Erythroblast (primary cell): ENCODE measurements at regions not wholly inside any gene's neighbourhood (a gene's known extent, or its start where the extent isn't known, plus 50 kb on each side); places are given as distances from the start of the nearest gene placed in this dataset.

Experiments
- GATA1 ChIP-seq: IDR thresholded peaks from 2 replicates; pipeline ENCODE4 v1.6.1; 2011; ENCODE audit warnings: low read depth, mild to moderate bottlenecking, control low read depth, low read length, moderate library complexity
- POLR2A ChIP-seq: IDR thresholded peaks from 2 replicates; pipeline ENCODE4 v1.6.1; 2011; ENCODE audit warnings: mild to moderate bottlenecking, low read length

DNA sequence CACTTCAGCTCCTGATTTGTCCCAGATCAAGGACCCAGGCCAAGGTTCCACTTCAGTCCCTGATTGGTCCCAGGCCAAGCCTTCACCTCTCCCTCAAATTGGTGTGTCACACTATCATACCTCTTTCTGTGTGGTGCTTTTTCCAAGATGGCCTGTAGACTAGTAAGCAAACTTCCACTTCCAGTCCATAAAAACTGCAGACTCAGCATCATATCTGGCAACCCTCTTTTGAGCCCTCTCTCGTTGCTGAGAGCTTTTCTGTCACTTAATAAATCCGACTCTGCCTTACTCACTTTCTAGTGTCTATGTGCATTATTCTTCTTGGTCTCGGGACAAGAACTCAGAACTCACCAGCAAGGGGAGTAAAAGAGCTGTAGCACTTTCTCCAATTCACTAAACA is 1395.1 kb downstream of the LRFN5 start:
- TF ChIP-seq POLR2A (no peak), GATA1 (no peak)
